Esophagus muscularis mucosa (tissue), 4 donors: ENCODE measurements at regions not wholly inside any gene's neighbourhood (a gene's known extent, or its start where the extent isn't known, plus 50 kb on each side); places are given as distances from the start of the nearest gene placed in this dataset.

Source experiments
- DNase-seq: peaks from one replicate; pipeline ENCODE4 v3.0.0-alpha.2; 2017; ENCODE audit errors: extremely low spot score
- H3K27ac ChIP-seq, 4 donors: fragments of 200-600 bp; sonication (generic); replicated peaks in 1 of 4; 1 replicate in 3 of 4; 2 replicates in 1 of 4; pipeline ENCODE4 v1.5.1; 2016 to 2019; ENCODE audit warnings: mild to moderate bottlenecking in 1 of 4
- H3K27me3 ChIP-seq, 4 donors: fragments of 200-600 bp; sonication (generic); one replicate each; pipeline versions ENCODE4 v1.5.1 to v1.6.0; 2016 to 2019
- H3K36me3 ChIP-seq, 4 donors: fragments of 200-600 bp; sonication (generic); one replicate each; pipeline ENCODE4 v1.5.1; 2016 to 2019
- H3K4me1 ChIP-seq, 4 donors: fragments of 200-600 bp; sonication (generic); one replicate each; pipeline ENCODE4 v1.5.1; 2016 to 2019
- H3K4me3 ChIP-seq, 4 donors: fragments of 200-600 bp; sonication (generic); 1 replicate in 2 of 4; 2 replicates in 2 of 4; pipeline ENCODE4 v1.5.1; 2016 to 2019; ENCODE audit warnings: mild to moderate bottlenecking in 4 of 4, moderate library complexity in 1 of 4
- H3K9me3 ChIP-seq, 4 donors: fragments of 200-600 bp; sonication (generic); 1 replicate in 3 of 4; 2 replicates in 1 of 4; pipeline ENCODE4 v1.5.1; 2016 to 2019
- CTCF ChIP-seq, 3 experiments: fragments of 200-600 bp in 2 of 3; fragments of 450-650 bp in 1 of 3; sonication (generic) in 2 of 3; IDR thresholded peaks; one replicate each; pipeline ENCODE4 v1.5.1; 2017 to 2019; ENCODE audit warnings: antibody characterized with exemption in 3 of 3, mild to moderate bottlenecking in 2 of 3, moderate library complexity in 1 of 3
- EP300 ChIP-seq: sonication (generic); formaldehyde crosslinking; IDR thresholded peaks from one replicate; pipeline ENCODE4 v1.6.1; 2017; ENCODE audit warnings: antibody characterized with exemption
- POLR2A ChIP-seq: fragments of 450-650 bp; IDR thresholded peaks from one replicate; pipeline ENCODE4 v1.6.1; 2017; ENCODE audit warnings: antibody characterized with exemption, moderate library complexity, mild to moderate bottlenecking, low read depth
- POLR2AphosphoS5 ChIP-seq, 2 donors: sonication (generic); formaldehyde crosslinking; IDR thresholded peaks; one replicate each; pipeline ENCODE4 v1.6.1; 2017; ENCODE audit warnings: antibody characterized with exemption in 2 of 2
- WGBS: methylation state at CpG from one replicate; pipeline ENCODE4 v1.1.5; 2018; 5-methylcytosine and 5-hydroxymethylcytosine counted together
- intact Hi-C: fragments of 100-400 bp; cut with DNase I; formaldehyde crosslinking; loops from one replicate; pipeline ENCODE4 v1.15.1; 2023

- intact Hi-C loops: no loop called here
- Histone ChIP-seq H3K27ac (no peak overlapping the region), H3K27me3 (no peaks in the 10 kb centered on the region), H3K36me3 (no peaks in the 10 kb centered on the region), H3K9me3 (no peaks in the 10 kb centered on the region), H3K4me3 (no peak overlapping the region), H3K4me1 (peaks cover 0 to 9% (median 0%) of the 10 kb centered on the region in 4 donors)
- TF ChIP-seq EP300 (no peak), POLR2A (no peak), CTCF (IDR thresholded peaks at IDR 0.05) (no peak), POLR2AphosphoS5 (IDR thresholded peaks at IDR 0.05) (no peak)
- WGBS: 80% methylated on average over 2 of the region's 2 CpGs
- no peak for DNase-seq
These were observed 54.1 kb downstream of the IRF2BPL start for GRCh38 chr14:76974365-76974764.

DNA sequence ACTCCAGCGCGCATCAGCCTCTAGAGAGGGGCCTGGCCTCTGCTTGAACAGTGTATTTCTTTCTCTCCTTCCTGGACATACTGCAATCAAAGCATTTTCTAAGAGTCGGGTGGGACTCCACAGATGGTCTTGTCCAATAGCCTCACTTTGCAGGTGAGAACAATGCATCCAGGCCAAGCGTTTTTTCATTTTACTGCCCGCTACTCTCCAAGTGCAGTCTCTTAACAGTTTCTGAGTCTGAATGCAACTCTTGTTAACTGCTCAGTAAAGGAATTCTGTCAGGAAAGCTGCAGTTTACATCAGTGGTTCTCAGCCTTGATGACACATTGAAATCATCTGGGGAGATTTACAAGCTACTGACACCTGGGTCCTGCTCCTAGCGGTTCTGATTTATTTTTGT lies 57.0 kb downstream of the IRF2BPL start:
- intact Hi-C loops: no loop called here
- H3K27ac ChIP-seq: no peak overlapping the region
- WGBS: 94% methylated on average over 6 of the region's 6 CpGs
- no peak for DNase-seq
- H3K27me3 ChIP-seq: no peaks in the 10 kb centered on the region
- H3K4me1 ChIP-seq: peaks cover 0 to 5% (median 0%) of the 10 kb centered on the region in 4 donors
- H3K4me3 ChIP-seq: no peak overlapping the region
- no peak for TF ChIP-seq POLR2A
- no peak for TF ChIP-seq CTCF (IDR thresholded peaks at IDR 0.05)
- no peak for TF ChIP-seq POLR2AphosphoS5 (IDR thresholded peaks at IDR 0.05)
- no peak for TF ChIP-seq EP300
- H3K36me3 ChIP-seq: no peaks in the 10 kb centered on the region
- no peaks in the 10 kb centered on the region for H3K9me3 ChIP-seq

DNA sequence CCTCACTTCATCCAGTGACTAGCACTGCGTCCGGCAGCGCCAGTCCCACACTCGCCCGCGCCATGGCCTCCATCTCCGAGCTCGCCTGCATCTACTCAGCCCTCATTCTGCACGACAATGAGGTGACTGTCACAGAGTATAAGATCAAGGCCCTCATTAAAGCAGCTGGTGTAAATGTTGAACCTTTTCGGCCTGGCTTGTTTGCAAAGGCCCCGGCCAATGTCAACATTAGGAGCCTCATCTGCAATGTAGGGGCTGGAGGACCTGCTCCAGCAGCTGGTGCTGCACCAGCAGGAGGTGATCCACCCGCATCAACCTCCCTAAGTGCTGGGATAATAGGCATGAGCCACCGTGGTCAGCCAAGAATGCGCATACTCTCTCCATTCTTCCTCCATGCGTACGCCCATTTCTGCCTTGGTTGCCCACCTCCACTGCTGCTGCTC lies 59.9 kb downstream of the IRF2BPL start:
- Histone ChIP-seq H3K36me3 (no peaks in the 10 kb centered on the region), H3K9me3 (no peaks in the 10 kb centered on the region), H3K27me3 (no peaks in the 10 kb centered on the region), H3K27ac (no peak overlapping the region), H3K4me3 (no peak overlapping the region), H3K4me1 (no peaks in the 10 kb centered on the region)
- DNase-seq: no peak
- intact Hi-C loops: loop anchor here (5.0 kb wide), 1 partner anchor 44 kb away; no protein-coding TSS in a partner anchor
- TF ChIP-seq EP300: no peak
- WGBS: 91% methylated on average over 16 of the region's 16 CpGs

DNA sequence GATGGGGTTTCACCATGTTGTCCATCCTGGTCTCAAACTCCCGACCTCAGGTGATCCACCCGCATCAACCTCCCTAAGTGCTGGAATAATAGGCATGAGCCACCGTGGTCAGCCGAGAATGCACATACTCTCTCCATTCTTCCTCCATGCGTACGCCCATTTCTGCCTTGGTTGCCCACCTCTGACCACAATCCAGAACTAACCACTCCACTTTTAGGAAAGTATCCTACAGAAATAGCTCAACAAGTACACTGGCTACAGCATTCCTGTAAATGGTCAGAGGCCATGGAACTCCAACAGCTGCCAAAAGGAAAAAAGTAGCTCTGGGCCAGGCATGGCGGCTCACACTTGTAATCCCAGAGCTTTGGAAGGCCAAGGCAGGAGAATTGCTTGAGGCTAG lies 60.7 kb downstream of the IRF2BPL start:
- TF ChIP-seq POLR2A (no peak), CTCF (IDR thresholded peaks at IDR 0.05) (no peak), EP300 (no peak), POLR2AphosphoS5 (IDR thresholded peaks at IDR 0.05) (no peak)
- no peak overlapping the region for H3K4me3 ChIP-seq
- H3K9me3 ChIP-seq: no peaks in the 10 kb centered on the region
- 95% methylated on average over 7 of the region's 7 CpGs for WGBS
- no peak overlapping the region for H3K27ac ChIP-seq
- peaks cover 0 to 1% (median under 1%) of the 10 kb centered on the region in 4 donors for H3K4me1 ChIP-seq
- intact Hi-C loops: loop anchor here (5.0 kb wide), 1 partner anchor 45 kb away; no protein-coding TSS in a partner anchor
- H3K36me3 ChIP-seq: no peaks in the 10 kb centered on the region
- DNase-seq: no peak
- no peaks in the 10 kb centered on the region for H3K27me3 ChIP-seq

GRCh38 chr14:76965232-76965631 lies 63.3 kb downstream of the IRF2BPL start:
- intact Hi-C loops: loop anchor here (5.0 kb wide), 1 partner anchor 47 kb away; no protein-coding TSS in a partner anchor
- Histone ChIP-seq H3K36me3 (no peaks in the 10 kb centered on the region), H3K27me3 (no peaks in the 10 kb centered on the region), H3K4me1 (peaks cover 14 to 25% (median 17%) of the 10 kb centered on the region in 4 donors), H3K9me3 (no peaks in the 10 kb centered on the region), H3K27ac (no peak overlapping the region), H3K4me3 (no peak overlapping the region)
- 92% methylated on average over 5 of the region's 5 CpGs for WGBS
- DNase-seq: no peak
- TF ChIP-seq EP300: no peak
- no peak for TF ChIP-seq CTCF (IDR thresholded peaks at IDR 0.05)
